ENCODE measurements at regions not wholly inside any gene's neighbourhood (a gene's known extent, or its start where the extent isn't known, plus 50 kb on each side); places are given as distances from the start of the nearest gene placed in this dataset.

DNA sequence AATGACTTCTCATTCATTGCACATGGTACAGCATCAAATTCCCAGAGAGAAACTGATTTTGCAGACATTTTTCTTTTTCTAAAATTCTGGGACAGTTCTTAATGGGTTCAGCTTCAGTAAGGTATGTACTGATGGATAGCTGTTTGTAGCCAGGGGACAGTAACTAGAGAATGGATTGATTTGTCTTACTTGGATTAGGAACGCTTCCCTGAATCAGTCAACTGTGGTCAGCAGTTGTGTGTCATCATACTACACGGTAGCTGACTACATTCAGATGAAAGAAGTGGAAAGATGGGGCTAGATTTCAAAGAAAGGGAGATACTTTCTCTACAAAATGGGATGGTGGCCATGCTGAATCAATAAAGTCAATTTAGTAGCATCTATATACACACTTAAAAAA, 431.4 kb downstream of the GRB14 start:
- in situ Hi-C loops (cut with MboI; ENCODE audit: low sequenced_read_pairs): no loop called here
- Histone ChIP-seq H2BK5ac (ENCODE audit: low read depth, low read length, poor library complexity, severe bottlenecking) (no peak overlapping the region), H4K5ac (ENCODE audit: low read depth, low read length) (no peak overlapping the region), H2AFZ (replicated peaks; ENCODE audit: low read length, poor library complexity) (no peak overlapping the region), H3K27ac (ENCODE audit: insufficient read depth, low read length) (no peak overlapping the region), H3K36me3 (ENCODE audit: control insufficient read depth, insufficient read depth, low read length) (no peaks in the 10 kb centered on the region), H3K4me1 (ENCODE audit: control insufficient read depth, insufficient read depth, low read length) (no peaks in the 10 kb centered on the region), H2BK15ac (ENCODE audit: low read depth, low read length) (no peak overlapping the region), H3K14ac (replicated peaks; ENCODE audit: low read depth, low read length) (no peak overlapping the region), H3K18ac (ENCODE audit: low read depth, low read length) (no peak overlapping the region), H2AK9ac (replicated peaks; ENCODE audit: low read depth, low read length, poor library complexity) (no peak overlapping the region), H2BK120ac (ENCODE audit: low read depth, low read length) (no peak overlapping the region), H3K4ac (ENCODE audit: low read depth, low read length) (no peak overlapping the region), H2BK20ac (ENCODE audit: low read depth, low read length) (no peak overlapping the region), H4K8ac (ENCODE audit: low read depth in 2 of 2, low read length in 2 of 2) (no peak overlapping the region), H3K56ac (ENCODE audit: extremely low read depth, insufficient read depth, low read length) (no peak overlapping the region), H4K91ac (ENCODE audit: insufficient read depth, low read depth, low read length) (no peak overlapping the region), H3K9me3 (ENCODE audit: control insufficient read depth, insufficient read depth, low read length) (no peaks in the 10 kb centered on the region; the same call in 1 of the 2 replicates), H3K9ac (ENCODE audit: low read depth, low read length) (no peak overlapping the region), H3K9me1 (ENCODE audit: insufficient read depth, low read length) (no peaks in the 10 kb centered on the region), H3K79me1 (ENCODE audit: low read depth in 1 of 2, low read length in 2 of 2) (no peaks in the 10 kb centered on the region), H3K4me2 (ENCODE audit: low read depth, low read length) (no peak overlapping the region), H2AK5ac (ENCODE audit: low read depth, low read length) (no peak overlapping the region), H3K23ac (ENCODE audit: low read depth, low read length) (no peak overlapping the region), H4K20me1 (ENCODE audit: insufficient read depth, low read length) (no peaks in the 10 kb centered on the region), H3K4me3 (ENCODE audit: insufficient read depth, low read depth, low read length) (no peak overlapping the region), H3K27me3 (ENCODE audit: control insufficient read depth, insufficient read depth, low read length) (no peaks in the 10 kb centered on the region)
- dilution Hi-C loops (cut with HindIII; ENCODE audit: low sequenced_read_pairs, unreplicated experiment): no loop called here
- intact Hi-C loops (cut with micrococcal nuclease): no loop called here
- no peak for ATAC-seq (ENCODE audit: low read depth)
- TF ChIP-seq, protein P1, sequence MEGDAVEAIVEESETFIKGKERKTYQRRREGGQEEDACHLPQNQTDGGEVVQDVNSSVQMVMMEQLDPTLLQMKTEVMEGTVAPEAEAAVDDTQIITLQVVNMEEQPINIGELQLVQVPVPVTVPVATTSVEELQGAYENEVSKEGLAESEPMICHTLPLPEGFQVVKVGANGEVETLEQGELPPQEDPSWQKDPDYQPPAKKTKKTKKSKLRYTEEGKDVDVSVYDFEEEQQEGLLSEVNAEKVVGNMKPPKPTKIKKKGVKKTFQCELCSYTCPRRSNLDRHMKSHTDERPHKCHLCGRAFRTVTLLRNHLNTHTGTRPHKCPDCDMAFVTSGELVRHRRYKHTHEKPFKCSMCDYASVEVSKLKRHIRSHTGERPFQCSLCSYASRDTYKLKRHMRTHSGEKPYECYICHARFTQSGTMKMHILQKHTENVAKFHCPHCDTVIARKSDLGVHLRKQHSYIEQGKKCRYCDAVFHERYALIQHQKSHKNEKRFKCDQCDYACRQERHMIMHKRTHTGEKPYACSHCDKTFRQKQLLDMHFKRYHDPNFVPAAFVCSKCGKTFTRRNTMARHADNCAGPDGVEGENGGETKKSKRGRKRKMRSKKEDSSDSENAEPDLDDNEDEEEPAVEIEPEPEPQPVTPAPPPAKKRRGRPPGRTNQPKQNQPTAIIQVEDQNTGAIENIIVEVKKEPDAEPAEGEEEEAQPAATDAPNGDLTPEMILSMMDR (conservative IDR thresholded peaks at IDR 0.05; ENCODE audit: low read depth, low read length): no peak
- TF ChIP-seq RAD21 (IDR thresholded peaks at IDR 0.05; ENCODE audit: low read length): no peak
- no peak for TF ChIP-seq POLR2A (IDR thresholded peaks at IDR 0.05; ENCODE audit: low read depth, low read length)
- TF ChIP-seq MAZ (IDR thresholded peaks at IDR 0.05; ENCODE audit: borderline replicate concordance, low read depth, low read length): no peak
- TF ChIP-seq, protein P2, sequence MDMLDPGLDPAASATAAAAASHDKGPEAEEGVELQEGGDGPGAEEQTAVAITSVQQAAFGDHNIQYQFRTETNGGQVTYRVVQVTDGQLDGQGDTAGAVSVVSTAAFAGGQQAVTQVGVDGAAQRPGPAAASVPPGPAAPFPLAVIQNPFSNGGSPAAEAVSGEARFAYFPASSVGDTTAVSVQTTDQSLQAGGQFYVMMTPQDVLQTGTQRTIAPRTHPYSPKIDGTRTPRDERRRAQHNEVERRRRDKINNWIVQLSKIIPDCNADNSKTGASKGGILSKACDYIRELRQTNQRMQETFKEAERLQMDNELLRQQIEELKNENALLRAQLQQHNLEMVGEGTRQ (IDR thresholded peaks at IDR 0.05; ENCODE audit: low read depth, low read length): no peak
- no peak for TF ChIP-seq RFX5 (IDR thresholded peaks at IDR 0.05; ENCODE audit: low read depth, low read length)
- no peak for TF ChIP-seq BHLHE40 (IDR thresholded peaks at IDR 0.05; ENCODE audit: low read depth, low read length)
- no peak for TF ChIP-seq FOS (IDR thresholded peaks at IDR 0.05; ENCODE audit: low read depth, low read length)
- TF ChIP-seq NFE2L2 (IDR thresholded peaks at IDR 0.05; ENCODE audit: low read depth, low read length): no peak
- no peak for TF ChIP-seq CEBPB (IDR thresholded peaks at IDR 0.05; ENCODE audit: low read depth, low read length)
- no peak for TF ChIP-seq RCOR1 (IDR thresholded peaks at IDR 0.05; ENCODE audit: insufficient replicate concordance, low read length)
- TF ChIP-seq CHD1 (IDR thresholded peaks at IDR 0.05; ENCODE audit: low read depth, low read length): no peak
- TF ChIP-seq MAFK (IDR thresholded peaks at IDR 0.05; ENCODE audit: low read depth, low read length): no peak
- no peak for TF ChIP-seq MXI1 (IDR thresholded peaks at IDR 0.05; ENCODE audit: borderline replicate concordance, low read depth, low read length)
- TF ChIP-seq, protein P3, sequence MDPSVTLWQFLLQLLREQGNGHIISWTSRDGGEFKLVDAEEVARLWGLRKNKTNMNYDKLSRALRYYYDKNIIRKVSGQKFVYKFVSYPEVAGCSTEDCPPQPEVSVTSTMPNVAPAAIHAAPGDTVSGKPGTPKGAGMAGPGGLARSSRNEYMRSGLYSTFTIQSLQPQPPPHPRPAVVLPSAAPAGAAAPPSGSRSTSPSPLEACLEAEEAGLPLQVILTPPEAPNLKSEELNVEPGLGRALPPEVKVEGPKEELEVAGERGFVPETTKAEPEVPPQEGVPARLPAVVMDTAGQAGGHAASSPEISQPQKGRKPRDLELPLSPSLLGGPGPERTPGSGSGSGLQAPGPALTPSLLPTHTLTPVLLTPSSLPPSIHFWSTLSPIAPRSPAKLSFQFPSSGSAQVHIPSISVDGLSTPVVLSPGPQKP (IDR thresholded peaks at IDR 0.05; ENCODE audit: borderline replicate concordance, low read depth, low read length): no peak
- TF ChIP-seq SMC3 (IDR thresholded peaks at IDR 0.05; ENCODE audit: low read depth, low read length): no peak
- CTCF ChIA-PET: no interaction called here
- no CpG with 5 or more reads among the region's 2 CpGs for WGBS, 2 experiments (ENCODE audit: extremely low coverage in 2 of 2, insufficient read length in 1 of 2)
- BruUV-seq (replicated peaks): no TSS peak
- POLR2A ChIA-PET (ENCODE audit: unreplicated experiment): no interaction called here
- DNase-seq: no peak

Data from IMR-90 (cell line).